ENCODE measurements at regions not wholly inside any gene's neighbourhood (a gene's known extent, or its start where the extent isn't known, plus 50 kb on each side); places are given as distances from the start of the nearest gene placed in this dataset.

DNA sequence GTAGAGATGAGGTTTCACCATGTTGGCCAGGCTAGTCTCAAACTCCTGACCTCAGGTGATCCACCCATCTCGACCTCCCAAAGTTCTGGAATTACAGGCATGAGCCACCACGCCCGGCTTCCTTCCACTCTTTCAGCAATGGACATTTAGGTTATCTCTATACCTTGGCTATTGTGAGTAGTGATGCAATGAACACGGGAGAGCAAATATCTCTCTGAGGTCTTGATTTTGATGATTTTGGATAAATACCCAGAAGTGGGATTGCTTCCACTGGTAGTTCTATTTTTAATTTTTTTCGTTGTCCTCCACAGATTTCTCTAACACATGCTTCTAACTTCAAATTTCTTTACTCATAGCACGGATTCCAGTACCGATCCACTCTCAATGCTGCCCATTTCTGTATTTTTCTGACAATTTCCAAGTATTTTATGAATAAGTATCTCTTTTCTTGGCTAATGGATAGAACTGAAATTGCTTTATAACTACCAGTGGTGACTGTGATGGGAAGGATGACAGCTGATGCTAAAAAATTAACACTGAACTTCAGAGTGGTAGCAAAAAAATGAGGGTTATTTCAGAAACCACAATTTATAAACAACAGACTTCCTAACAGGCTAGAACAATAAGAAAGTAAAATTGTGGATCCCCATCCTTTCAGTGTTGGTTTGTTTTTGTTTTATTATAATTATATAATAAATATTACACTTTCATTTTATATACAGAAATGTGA lies 327.5 kb upstream of the RUNX1 start:
- H4K20me1 ChIP-seq: no peaks in the 10 kb centered on the region
- no peaks in the 10 kb centered on the region for H3K9me3 ChIP-seq
- peaks cover 4% of the 10 kb centered on the region; the same call in 1 of the 2 replicates for H3K4me1 ChIP-seq
- H3K4me2 ChIP-seq: no peak overlapping the region
- H3K27ac ChIP-seq: no peak overlapping the region
- no peaks in the 10 kb centered on the region for H3K27me3 ChIP-seq
- no peak for TF ChIP-seq Cebpa-rat (IDR thresholded peaks at IDR 0.05)
- no peak overlapping the region for H3K4me3 ChIP-seq
- H3K9ac ChIP-seq: no peak overlapping the region
- no peaks in the 10 kb centered on the region for H3K36me3 ChIP-seq

DNA sequence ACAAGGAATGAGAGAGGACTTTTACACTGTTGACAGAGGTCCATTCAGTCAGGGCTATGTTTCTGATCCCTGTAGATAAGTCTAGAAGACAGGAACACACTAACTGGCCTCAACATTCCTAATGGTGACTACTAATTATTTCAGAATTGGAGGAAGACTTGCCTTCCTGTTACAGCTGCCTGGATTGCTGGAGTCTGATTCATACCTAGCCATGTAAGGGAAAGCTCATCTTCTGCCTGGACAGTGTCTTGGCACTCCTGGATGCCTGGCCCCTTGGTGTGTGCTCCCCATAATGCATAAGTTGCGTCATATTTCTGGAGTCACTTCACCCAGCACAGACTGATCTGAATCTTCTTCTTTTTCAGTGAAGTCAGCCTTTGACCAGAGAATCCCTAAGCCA lies 326.0 kb upstream of the RUNX1 start:
- no peak for TF ChIP-seq Cebpa-rat (IDR thresholded peaks at IDR 0.05)
- no peak overlapping the region for H3K27ac ChIP-seq
- H3K27me3 ChIP-seq: no peaks in the 10 kb centered on the region
- H3K4me1 ChIP-seq: peaks cover 4% of the 10 kb centered on the region; the same call in 1 of the 2 replicates
- H3K4me2 ChIP-seq: no peak overlapping the region
- H3K36me3 ChIP-seq: no peaks in the 10 kb centered on the region
- H3K9ac ChIP-seq: no peak overlapping the region
- H3K4me3 ChIP-seq: no peak overlapping the region
- H4K20me1 ChIP-seq: no peaks in the 10 kb centered on the region
- H3K9me3 ChIP-seq: no peaks in the 10 kb centered on the region

GRCh38 chr21:35373998-35374397 lies 324.9 kb upstream of the RUNX1 start:
- H3K27ac ChIP-seq: no peak overlapping the region
- no peaks in the 10 kb centered on the region for H3K36me3 ChIP-seq
- no peak overlapping the region for H3K4me3 ChIP-seq
- H3K9ac ChIP-seq: no peak overlapping the region
- TF ChIP-seq Cebpa-rat (IDR thresholded peaks at IDR 0.05): no peak
- no peak overlapping the region for H3K4me2 ChIP-seq
- no peaks in the 10 kb centered on the region for H4K20me1 ChIP-seq
- H3K4me1 ChIP-seq: peaks cover 4% of the 10 kb centered on the region; the same call in 1 of the 2 replicates
- H3K27me3 ChIP-seq: no peaks in the 10 kb centered on the region
- H3K9me3 ChIP-seq: no peaks in the 10 kb centered on the region

DNA sequence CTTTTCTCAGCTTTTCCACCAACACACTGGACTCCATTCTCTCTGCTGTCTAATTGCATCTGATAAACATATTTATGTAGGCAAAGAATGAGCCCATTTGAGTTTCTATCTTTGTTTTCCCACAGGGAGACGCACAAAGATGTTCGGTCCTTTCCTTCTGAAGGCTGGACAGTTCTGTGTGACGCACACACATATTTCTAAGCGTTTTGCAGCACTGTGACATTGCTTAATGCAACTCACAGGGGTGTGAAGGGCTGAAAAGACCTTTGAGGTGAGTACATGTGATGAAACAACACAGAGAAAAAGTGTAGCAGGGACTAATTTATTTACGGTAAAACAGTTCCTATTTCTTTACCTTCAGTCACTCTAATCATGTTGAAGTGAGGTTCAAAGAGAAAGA lies 323.1 kb upstream of the RUNX1 start:
- no peaks in the 10 kb centered on the region for H3K9me3 ChIP-seq
- no peaks in the 10 kb centered on the region for H3K36me3 ChIP-seq
- no peaks in the 10 kb centered on the region for H3K27me3 ChIP-seq
- no peak overlapping the region for H3K4me3 ChIP-seq
- H3K4me2 ChIP-seq: no peak overlapping the region
- no peak overlapping the region for H3K9ac ChIP-seq
- peaks cover 4% of the 10 kb centered on the region; the same call in 1 of the 2 replicates for H3K4me1 ChIP-seq
- H4K20me1 ChIP-seq: no peaks in the 10 kb centered on the region
- no peak overlapping the region for H3K27ac ChIP-seq
- TF ChIP-seq Cebpa-rat (IDR thresholded peaks at IDR 0.05): no peak

- Histone ChIP-seq H3K27me3 (no peaks in the 10 kb centered on the region), H3K9ac (no peak overlapping the region), H4K20me1 (no peaks in the 10 kb centered on the region), H3K4me2 (no peak overlapping the region), H3K27ac (no peak overlapping the region), H3K9me3 (no peaks in the 10 kb centered on the region), H3K4me3 (no peak overlapping the region), H3K4me1 (peaks cover 4% of the 10 kb centered on the region; the same call in 1 of the 2 replicates), H3K36me3 (no peaks in the 10 kb centered on the region)
- TF ChIP-seq Cebpa-rat (IDR thresholded peaks at IDR 0.05): no peak
Observed at GRCh38 chr21:35370671-35371070, 321.6 kb upstream of the RUNX1 start.

DNA sequence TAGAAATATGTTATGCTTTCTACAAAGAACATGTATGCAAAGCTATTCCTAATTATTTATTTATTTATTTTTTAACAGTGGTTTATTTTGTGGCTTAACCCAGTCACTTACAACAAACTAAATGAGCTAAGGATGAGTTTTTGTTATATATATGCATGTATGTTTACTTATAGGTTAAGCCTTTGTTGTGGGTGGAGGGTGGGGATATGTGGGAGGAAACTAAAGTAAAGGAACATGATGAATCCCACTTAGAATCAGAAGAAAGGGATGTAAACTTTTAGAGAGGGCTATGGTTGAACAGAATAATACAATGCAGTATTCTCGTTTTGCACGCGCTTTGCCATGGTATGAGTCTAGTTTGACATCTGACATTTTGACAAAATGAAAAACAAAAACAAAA lies 321.0 kb upstream of the RUNX1 start:
- Histone ChIP-seq H3K4me2 (no peak overlapping the region), H3K9ac (no peak overlapping the region), H3K36me3 (no peaks in the 10 kb centered on the region), H3K27me3 (no peaks in the 10 kb centered on the region), H4K20me1 (no peaks in the 10 kb centered on the region), H3K27ac (no peak overlapping the region), H3K4me3 (no peak overlapping the region), H3K4me1 (peaks cover 4% of the 10 kb centered on the region; the same call in 1 of the 2 replicates), H3K9me3 (no peaks in the 10 kb centered on the region)
- TF ChIP-seq Cebpa-rat (IDR thresholded peaks at IDR 0.05): no peak

DNA sequence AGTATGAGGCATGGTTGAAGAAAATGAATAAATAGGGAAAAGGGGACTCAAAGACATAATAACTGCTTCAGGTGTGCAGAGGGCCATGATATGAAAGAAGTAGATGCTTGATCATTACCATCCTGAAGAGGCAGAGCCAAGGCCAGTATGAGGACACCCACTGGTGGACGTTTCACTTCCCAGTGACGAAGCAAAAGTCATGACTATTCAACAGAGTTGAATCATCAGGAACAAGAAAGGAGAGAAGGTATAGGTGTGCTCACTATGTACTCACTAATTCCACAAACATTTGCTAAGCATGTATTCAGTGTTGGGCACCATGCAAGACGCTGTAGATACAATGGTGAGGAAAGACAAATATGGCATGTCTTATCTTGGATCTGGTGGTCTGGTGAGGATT lies 319.2 kb upstream of the RUNX1 start:
- no peaks in the 10 kb centered on the region for H4K20me1 ChIP-seq
- H3K36me3 ChIP-seq: no peaks in the 10 kb centered on the region
- H3K27me3 ChIP-seq: no peaks in the 10 kb centered on the region
- no peak overlapping the region for H3K27ac ChIP-seq
- no peak overlapping the region for H3K4me3 ChIP-seq
- no peaks in the 10 kb centered on the region; the same call in 1 of the 2 replicates for H3K9me3 ChIP-seq
- no peak overlapping the region for H3K4me2 ChIP-seq
- H3K4me1 ChIP-seq: peaks cover 3% of the 10 kb centered on the region; the same call in 1 of the 2 replicates
- H3K9ac ChIP-seq: no peak overlapping the region
- no peak for TF ChIP-seq Cebpa-rat (IDR thresholded peaks at IDR 0.05)

DNA sequence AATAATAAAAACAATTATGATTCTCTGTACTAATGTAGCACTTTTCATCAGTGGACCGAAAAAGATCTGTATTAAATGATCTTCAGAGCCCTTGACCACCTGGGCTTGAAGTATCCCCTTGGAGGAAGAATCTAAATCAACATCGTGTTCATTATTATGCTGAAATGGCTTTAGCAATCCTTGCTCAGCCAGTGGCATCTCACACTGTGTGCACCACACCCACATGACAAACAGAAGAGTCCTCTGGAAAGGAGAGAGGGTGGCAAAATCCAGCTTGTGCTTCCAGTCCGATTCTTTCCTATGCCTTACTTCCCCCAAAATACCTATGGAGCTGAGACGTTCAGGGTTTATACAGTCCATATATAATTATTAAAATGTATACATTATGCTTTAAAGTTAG lies 318.5 kb upstream of the RUNX1 start:
- no peak overlapping the region for H3K27ac ChIP-seq
- H3K9ac ChIP-seq: no peak overlapping the region
- no peak for TF ChIP-seq Cebpa-rat (IDR thresholded peaks at IDR 0.05)
- H3K4me2 ChIP-seq: no peak overlapping the region
- H3K36me3 ChIP-seq: no peaks in the 10 kb centered on the region
- no peaks in the 10 kb centered on the region for H4K20me1 ChIP-seq
- no peak overlapping the region for H3K4me3 ChIP-seq
- no peaks in the 10 kb centered on the region for H3K27me3 ChIP-seq
- no peaks in the 10 kb centered on the region for H3K4me1 ChIP-seq
- no peaks in the 10 kb centered on the region; the same call in 1 of the 2 replicates for H3K9me3 ChIP-seq

GRCh38 chr21:35366394-35367080 lies 317.4 kb upstream of the RUNX1 start:
- no peaks in the 10 kb centered on the region for H3K4me1 ChIP-seq
- no peaks in the 10 kb centered on the region for H3K27me3 ChIP-seq
- H3K4me2 ChIP-seq: no peak overlapping the region
- no peaks in the 10 kb centered on the region for H4K20me1 ChIP-seq
- H3K9me3 ChIP-seq: no peaks in the 10 kb centered on the region; the same call in 1 of the 2 replicates
- no peak overlapping the region for H3K4me3 ChIP-seq
- H3K9ac ChIP-seq: no peak overlapping the region
- no peak overlapping the region for H3K27ac ChIP-seq
- TF ChIP-seq Cebpa-rat (IDR thresholded peaks at IDR 0.05): no peak
- no peaks in the 10 kb centered on the region for H3K36me3 ChIP-seq

- Histone ChIP-seq H3K36me3 (no peaks in the 10 kb centered on the region), H3K27ac (no peak overlapping the region), H4K20me1 (no peaks in the 10 kb centered on the region), H3K4me1 (no peaks in the 10 kb centered on the region), H3K27me3 (no peaks in the 10 kb centered on the region), H3K4me2 (no peak overlapping the region), H3K9me3 (no peaks in the 10 kb centered on the region; the same call in 1 of the 2 replicates), H3K9ac (no peak overlapping the region), H3K4me3 (no peak overlapping the region)
- no peak for TF ChIP-seq Cebpa-rat (IDR thresholded peaks at IDR 0.05)
Observed at GRCh38 chr21:35363458-35363857, 314.4 kb upstream of the RUNX1 start.
